CD4-positive, alpha-beta T cell treated with Interleukin-15 for 1 hour (primary cell): ENCODE measurements at regions not wholly inside any gene's neighbourhood (a gene's known extent, or its start where the extent isn't known, plus 50 kb on each side); places are given as distances from the start of the nearest gene placed in this dataset.
"Not testable (repeated sequence)": the region's sequence is repeated elsewhere in the genome, so short reads cannot be mapped to it uniquely, and the experiment has no call there.

ENCODE experiments used
- DNase-seq: peaks from one replicate; pipeline ENCODE4 v3.0.0-alpha.2; 2020

DNA sequence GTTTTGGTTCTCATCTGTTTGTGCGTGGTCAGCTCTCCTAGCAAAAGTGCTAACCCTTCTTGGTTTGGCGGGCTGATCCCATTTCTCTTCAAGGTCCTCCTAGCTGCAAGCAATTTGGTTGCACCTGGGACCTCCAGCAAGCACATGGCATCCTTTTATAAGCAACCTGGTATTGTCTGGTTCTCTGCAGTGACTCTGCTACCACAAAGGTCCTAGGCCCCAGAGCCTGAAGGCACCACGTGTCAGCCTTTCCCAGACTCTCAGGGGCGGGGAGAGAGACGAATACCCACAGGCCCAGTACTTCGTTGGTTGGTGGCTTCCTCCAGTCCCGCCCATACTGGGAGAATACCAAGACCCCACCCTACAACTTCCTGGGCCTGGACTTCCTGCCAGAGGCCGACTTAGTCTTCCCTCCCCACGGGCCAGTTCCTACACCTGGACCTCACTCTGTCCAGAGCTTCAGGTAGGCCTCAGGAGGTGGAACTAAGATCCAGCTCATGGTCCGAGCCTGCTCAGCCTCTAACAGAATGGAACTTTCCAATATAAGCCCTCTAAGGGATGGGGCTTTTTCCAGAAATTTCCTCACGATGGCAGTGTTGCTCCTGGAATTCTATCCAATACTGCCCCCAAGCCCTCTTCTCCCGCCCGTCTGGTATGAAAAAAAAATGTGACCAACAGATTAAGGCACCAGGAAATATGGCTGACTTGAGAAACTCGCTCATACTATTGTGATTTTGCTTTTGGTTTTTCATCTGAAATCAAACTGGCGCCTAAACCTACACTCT, 192.5 kb upstream of the STK26 start:
- DNase-seq, result peak; percentile 48

DNA sequence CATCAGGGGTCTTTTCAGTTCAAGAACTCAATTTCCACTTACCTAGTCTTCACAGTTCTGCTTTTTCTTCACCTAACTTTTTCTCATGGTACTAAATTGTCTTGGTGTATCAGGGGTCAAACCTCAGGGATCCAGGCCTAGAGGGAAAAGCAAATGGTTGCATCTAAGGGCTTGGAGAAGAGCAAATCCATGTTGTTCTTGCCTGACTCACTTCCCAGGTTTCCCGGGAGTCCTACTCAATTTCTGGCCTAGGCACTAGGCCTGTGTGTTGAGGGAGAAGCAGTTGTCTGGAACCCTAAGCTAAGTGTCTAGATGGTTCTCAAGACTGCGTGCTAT, 191.9 kb upstream of the STK26 start:
- no peak for DNase-seq

DNA sequence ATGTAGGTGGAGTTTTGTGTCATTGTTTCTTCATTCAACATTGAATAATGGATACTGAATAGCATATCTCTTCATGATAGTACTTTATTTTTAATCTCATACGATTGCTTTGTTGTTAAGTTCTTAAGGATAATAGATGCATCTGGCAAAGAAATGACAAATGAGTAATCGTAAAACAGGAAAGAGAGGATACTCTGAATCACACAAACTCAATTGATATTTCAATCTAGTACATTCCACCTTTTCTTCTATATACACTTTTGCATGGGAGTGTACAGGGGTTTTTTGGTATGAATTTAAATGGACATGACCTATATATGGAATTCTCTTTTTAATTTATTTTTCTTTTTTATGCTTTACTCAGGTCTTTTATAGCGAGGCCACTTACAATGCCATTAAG, 186.9 kb upstream of the STK26 start:
- DNase-seq, result no peak

DNA sequence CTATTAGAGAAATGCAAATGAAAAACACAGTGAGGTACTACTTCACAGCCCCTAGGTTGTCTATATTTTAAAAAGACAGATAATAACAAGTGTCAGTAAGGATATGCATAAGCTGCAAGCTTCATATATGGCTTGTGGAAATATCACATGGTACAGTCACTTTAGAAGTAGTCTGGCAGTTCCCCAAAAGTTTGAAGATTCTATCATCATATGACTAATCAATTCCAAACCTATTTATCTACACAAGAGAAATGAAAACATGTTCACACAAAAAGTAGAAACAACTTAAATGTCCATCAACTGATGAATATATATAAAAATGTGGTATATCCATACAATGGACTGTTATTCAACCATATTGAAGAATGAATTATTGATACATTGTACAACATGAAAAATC, 185.8 kb upstream of the STK26 start:
- no peak for DNase-seq

DNA sequence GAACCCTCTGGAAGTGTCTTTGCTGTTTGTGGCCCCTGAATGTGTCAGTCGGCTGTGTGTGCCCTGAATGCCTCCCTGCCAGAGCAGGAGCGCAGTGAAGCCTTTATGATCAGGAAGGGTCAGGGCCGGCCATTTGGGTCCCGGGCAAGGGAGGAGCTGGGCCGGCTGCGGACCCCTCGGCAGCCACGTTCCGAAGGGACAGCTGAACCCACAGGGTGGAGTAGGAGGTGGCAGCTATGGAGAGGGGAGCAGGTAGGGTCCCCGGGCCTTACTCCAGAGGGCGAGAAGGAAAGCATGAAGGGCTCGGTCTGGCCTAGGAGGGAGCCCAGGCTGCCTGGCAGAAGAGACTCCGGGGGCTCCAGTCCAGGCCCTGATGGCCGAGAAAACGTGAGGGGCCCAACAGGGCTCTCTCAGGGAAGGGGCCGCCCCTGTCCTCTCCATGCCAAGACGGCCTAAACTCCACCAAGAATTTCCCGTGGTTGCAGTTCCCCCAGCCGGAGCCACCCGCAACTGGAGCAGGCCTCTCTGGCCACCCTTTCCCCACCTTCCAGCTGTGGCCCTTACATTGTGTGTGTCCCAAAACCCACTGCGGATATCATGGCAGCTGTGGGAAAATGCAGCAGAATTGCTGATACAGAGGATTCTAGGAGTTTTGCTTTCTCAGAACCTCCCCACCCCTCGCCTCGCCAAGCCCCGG, 182.2 kb upstream of the STK26 start:
- no peak for DNase-seq

DNA sequence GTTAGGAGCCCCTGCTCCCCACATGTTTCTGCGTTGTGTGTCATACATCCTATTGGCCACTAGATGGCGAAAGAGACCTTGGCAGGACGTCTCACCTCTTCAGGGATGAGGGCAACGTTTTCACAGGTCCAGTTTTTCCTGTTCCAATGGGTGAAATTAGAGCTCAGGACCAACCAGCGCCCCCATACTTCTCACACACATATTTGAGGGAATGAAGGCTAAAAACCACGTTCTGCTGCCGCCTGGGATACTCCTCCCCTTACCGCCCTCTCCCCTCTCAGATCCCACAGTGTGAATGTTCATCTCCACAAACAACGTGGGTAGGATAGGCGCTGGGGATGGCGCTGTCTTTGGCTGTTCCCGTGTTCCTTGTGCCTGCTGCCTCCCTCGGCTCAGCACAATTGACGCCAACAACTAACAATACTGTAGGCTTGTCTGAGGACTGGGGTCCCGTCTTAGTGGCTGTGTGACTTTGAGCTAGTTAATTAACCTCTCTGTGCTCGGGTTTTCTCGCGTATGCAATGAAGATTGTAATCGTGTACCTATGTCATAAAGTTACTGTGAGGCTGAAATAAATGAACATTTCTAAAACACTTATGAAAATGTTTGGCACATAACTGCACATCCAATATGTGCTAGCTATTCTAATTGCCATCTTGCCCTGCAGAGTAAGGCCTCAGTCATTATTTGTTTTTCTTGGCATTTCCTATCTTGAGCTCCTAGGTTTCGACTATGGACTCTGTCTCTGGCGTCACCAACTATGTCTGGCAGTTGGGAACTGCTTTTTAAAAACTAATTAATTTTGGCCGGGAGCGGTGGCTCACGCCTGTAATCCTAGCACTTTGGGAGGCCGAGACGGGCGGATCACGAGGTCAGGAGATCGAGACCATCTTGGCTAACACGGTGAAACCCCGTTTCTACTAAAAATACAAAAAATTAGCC, 181.3 kb upstream of the STK26 start:
- DNase-seq, result peak; percentile 50

DNA sequence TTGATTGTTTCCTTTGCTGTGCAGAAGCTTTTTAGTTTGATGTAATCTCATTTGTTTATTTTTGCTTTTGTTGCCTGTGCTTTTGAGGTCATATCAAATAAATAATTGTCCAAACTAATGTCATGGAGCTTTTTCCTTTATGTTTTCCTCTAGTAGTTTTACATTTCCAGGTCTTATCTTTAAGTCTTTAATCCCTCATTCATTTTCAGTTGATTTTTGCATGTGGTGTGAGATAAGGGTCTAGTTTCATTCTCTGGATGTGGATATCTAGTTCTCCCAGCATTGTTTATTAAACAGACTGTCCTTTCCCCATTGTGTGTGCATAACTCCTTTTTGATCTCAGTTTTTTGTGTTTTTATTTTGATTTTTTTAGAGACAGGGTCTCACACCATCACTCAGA, 179.1 kb upstream of the STK26 start:
- DNase-seq, result no peak

DNA sequence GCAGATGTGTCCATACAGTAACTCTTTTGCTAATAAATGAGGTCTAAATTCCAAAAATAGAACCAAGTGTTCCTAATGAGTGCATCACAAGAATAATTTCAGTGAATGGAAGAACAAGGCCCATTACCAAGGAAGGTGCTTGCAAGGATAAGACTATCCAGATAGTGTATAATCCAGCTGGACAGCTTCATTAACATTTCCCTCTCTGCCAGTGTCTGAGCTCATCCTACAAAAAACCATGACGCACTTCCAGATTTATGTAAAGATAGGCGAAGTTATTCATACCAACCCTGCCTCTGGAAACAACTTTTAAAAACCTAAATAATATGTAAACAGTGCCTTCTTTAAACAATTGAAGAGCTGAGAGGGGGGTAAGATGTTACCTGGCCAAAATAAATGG, 177.9 kb upstream of the STK26 start:
- DNase-seq, result no peak

DNA sequence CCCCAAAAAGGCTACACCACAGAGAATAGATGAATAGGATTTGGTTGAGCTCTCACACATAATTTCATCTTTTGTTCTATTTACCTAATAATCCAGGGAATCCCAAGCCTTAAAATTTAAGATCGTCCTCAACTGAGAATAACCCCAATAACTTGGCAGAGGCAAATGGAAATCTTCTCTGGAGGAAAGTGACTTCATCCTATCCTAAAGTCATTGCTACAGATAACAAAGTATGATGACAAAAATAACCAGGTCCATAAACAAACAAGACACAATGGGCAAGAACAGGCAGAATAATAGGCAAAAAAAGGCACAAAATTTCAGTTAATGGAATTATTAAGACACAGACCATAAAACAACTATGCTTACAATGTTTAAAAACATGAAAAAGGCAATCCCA, 177.3 kb upstream of the STK26 start:
- DNase-seq, result no peak

DNA sequence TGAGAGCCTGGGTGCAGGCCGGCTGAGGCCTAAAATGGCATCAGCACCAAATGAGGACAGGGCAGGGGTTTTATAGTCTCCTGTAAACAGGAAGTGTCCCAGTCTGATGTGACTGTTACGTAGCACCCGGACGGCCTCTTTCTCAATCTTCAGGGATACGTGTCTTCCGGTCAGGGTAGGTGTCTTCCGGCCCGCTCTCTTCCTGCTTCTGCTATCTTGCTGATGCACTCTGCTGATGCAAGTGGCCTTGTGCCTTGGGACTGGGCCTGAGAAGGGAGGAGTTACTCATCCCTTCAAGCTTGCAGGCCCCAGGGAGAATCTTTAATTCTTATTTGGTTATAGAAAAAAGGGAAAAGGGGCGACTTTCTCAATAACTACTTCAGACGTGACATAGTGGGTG, 172.1 kb upstream of the STK26 start:
- DNase-seq, result peak; percentile 33

DNA sequence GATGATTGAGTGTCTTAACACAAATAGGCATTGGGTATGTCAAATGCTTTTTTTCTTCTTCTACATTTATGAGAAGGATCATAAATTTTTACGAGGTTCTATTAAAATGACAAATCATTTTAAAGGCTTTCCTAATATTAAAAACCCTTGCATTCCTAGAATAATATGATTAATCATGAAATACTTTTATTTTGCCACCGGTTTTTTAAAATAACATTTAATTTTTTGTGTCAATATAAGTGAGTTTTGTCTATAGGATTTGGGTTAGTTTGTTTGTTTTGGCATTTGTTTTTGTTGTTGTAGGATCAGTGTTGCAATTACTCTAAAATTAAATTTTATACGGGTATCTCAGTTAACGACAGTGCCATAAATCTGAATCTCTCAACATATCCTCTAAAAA, 169.7 kb upstream of the STK26 start:
- DNase-seq, result no peak

DNA sequence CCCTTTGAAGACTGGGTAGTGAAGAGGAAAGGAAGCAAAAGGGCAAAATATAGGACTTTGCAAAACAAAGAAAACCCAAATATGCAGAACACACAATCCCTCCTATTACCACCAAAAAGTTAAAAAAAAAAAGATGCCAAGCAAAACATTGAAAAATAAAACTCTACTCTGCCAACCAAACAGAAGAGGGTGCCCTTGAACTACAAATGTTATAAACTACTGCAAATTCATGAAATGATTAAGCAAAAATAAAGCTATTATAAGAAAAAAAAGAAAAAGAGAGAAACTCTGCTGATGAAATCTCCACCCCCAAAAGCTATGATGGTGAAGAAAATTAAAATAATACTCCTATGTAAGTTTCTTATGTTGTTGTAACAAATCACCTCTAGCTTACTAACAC, 168.5 kb upstream of the STK26 start:
- no peak for DNase-seq

DNA sequence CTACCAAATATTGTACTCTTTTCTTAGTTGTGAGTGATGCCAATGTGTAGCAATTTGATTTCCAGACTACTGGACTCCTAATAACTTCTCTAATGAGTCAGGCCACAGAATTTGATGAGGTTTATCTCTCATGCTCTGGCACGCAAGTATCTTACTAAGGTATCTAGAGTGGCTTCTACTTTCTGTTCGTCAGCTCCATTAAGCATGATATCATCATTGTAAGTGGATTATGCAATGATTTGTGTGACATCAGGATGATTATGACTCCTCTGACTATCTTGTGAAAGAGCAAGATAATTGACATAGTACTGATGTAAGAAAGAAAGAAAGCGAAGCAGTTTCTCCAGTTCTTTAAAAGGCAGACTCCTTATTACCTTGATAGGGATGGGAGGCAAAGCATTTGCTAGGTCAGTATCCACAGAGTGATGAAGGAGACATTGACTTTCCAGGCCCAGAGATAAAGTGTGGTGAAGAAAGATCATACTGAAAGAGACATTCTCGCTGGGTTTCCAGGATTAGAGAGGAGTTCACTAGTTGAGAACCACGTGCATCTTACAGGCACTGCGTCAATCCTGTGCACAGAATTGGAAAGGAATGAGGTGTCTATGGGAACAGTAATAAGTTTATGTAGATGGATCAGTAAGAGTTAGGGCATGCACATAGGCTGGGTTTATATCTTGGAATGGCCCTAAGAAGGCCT, 161.9 kb upstream of the STK26 start:
- no peak for DNase-seq

DNA sequence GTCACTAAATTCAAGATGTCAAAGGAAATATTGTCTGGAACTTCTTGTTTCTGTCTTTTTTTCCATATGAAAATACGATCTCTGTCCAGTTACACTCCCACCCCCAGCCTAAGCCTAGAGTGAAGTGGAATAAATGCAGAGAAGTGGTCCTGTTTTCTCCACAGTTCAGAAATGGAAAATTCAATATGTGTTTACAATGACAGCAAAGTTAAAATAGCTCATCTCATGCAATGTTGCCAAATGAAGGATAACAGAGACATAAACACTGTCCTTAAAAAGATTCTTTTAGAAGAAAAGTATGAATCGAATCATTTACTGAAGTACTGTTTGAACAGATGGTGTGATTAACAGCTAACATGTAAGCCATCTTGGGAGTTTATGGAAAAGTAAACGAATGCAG, 160.8 kb upstream of the STK26 start:
- DNase-seq, result no peak

DNA sequence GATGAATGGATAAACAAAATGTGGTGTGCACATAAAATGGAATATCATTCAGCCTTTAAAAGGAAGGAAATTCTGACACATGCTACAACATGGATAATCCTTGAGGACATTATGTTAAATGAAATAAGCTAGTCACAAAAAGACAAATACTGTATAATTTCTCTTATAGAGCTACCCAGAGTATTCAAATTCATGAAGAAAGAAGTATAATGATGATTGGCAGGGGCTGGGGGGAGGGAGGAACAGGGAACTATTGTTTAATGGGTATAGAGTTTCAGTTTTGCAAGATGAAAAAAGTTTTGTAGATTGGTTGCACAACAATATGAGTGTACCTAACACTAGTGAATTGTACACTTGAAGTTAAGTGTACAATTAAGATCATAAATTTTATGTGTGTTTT, 153.9 kb upstream of the STK26 start:
- no peak for DNase-seq

DNA sequence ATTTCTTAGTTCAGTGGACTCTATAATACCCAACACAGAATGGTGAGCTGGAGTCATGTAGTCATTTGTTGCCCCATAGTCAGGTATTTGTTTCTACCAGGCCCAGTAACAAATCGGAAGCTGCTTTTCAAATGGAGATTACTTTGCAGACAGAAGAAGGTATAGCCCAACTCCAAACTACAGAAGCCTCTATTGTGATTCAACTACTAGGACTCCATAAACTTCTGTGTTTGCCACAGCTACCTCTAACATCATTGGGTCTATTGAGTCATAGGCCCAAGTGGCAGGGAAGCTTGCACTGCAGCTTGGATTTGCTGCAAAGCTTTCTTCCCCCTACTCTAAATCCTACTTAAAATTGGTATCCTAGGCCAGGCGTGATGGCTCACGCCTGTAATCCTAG, 148.8 kb upstream of the STK26 start:
- no peak for DNase-seq

DNA sequence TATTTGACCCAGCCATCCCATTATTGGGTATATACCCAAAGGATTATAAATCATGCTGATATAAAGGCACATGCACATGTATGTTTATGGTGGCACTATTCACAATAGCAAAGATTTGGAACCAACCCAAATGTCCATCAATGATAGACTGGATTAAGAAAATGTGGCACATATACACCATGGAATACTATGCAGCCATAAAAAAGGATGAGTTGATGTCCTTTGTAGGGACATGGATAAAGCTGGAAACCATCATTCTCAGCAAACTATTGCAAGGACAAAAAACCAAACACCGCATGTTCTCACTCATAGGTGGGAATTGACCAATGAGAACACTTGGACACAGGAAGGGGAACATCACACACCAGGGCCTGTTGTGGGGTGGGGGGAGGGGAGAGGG, 147.3 kb upstream of the STK26 start:
- DNase-seq, result not testable (repeated sequence)

DNA sequence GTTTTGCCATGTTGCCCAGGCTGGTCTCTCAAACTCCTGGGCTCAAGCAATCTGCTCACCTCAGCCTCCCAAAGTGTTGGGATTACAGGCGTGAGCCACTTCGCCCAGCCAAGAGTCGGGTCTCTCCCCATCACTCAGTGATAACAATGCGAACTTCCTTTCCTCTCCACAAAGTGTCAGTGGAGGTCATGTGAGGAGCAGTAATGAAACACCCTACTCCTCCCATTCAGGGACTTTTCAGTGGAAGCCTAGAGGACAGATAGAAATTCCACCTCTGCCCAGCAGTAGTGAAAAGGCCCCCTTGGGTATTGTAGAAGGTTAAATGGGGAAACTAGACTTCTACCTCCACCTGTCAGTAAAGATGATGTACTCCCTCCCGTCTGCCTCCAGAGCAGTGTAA, 141.9 kb upstream of the STK26 start:
- no peak for DNase-seq

DNA sequence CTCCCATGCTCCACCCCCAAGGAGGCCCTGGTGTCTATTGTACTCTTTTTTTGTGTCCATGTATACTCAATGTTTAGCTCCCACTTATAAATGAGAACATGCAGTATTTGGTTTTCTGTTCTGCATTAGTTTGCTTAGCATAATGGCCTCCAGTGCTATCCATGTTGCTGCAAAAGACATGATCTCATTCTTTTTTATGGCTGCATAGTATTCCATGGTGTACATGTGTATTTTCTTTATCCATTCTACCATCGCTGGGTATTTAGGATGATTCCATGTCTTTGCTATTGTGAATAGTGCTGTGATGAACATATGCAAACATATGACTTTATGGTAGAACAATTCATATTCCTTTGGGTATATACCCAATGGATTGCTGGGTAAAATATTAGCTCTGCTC, 138.1 kb upstream of the STK26 start:
- DNase-seq, result not testable (repeated sequence)

DNA sequence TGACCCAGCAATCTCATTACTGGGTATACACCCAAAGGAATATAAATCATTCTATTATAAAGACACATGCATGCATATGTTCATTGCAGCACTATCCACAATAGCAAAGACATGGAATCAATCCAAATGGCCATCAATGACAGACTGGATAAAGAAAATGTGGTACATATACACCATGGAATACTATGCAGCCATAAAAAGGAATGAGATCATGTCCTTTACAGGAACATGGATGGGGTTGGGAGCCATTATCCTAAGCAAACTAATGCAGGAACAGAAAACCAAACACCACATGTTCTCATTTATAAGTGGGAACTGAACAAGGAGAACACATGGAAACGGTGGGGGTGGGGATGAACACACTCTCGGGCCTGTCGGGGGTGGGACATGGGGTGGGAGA, 129.2 kb upstream of the STK26 start:
- not testable (repeated sequence) for DNase-seq

DNA sequence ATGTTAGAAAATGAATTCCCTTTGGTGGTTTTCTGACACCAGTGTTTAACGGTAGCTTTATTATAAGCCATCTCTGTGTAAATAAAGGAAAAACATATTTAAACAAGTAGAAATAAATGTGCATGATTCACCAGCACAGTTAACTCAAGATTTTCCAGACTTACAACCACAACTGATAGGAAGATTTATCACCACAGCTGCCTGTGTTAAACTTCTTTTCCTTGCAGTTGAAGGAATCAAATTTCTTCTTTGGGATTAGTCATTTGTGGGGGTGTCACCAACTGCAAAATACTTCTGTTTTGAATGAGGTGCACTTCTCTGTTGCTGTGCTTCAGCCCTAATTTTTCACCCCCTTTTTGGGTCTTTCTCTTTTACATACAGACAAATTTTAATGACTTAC, 128.1 kb upstream of the STK26 start:
- DNase-seq, result no peak

DNA sequence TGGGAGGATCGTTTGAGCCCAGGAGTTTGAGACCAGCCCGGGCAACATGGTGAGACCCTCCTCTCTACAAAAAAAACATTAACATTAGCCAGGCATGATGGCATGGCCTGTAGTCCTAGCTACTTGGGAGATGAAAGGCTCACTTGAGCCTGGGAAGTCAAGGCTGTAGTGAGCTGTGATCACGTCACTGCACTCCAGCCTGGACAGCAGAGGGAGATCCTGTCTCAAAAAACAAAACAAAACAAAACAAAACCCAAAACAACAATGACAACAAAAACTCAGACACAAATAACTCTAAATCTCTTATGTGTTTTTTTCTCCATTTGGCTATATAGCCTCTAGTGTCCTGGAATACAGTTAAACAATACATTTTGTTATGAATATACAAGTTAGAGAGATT, 127.3 kb upstream of the STK26 start:
- no peak for DNase-seq

DNA sequence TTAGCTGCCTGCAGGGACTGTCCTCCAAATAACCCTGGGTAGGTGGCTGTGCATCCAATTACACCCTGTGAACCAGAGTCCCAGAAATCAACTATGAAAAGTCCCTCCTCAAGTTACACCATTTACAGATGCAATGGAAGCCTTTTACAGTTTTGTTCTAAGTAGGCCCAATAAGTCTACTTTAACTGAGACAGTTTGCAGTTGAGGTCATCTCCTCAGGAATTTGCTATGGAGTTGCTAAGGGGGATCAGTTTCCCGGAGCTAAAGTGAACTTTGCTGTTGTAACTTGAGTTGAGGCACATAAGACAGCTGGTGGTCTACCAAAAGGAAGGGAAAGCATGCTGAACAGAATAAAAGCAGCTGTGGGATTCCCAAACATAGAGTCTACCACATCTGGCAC, 121.6 kb upstream of the STK26 start:
- DNase-seq, result no peak
